HepG2 (cell line): ENCODE measurements at regions not wholly inside any gene's neighbourhood (a gene's known extent, or its start where the extent isn't known, plus 50 kb on each side); places are given as distances from the start of the nearest gene placed in this dataset.

ENCODE experiments used
- ATAC-seq: fragments of 200-7000 bp; cut with Tn5 transposase; 3 replicates; pipeline ENCODE4 v1.9.1; 2020; ENCODE audit warnings: mild to moderate bottlenecking, moderate library complexity
- BruUV-seq: library from RNA; stranded (reverse); fragments of 400-500 nt; replicated peaks from 2 replicates; lab custom pipeline; 2021; lab: Mats Ljungman, UMichigan
- CTCF ChIA-PET: fragments of 300-600 bp; formaldehyde crosslinking; extraction: SDS; loops from one replicate; lab custom pipeline; 2021; ENCODE audit warnings: low total read pairs, inconsistent platforms, low intra/inter-chr PET ratio; lab: Yijun Ruan, JAX
- POLR2A ChIA-PET: fragments of 350-600 bp; sonication (Branson Sonifier 250); formaldehyde crosslinking; loops from one replicate; lab custom pipeline; 2020; ENCODE audit warnings: antibody characterized with exemption, inconsistent platforms; lab: Yijun Ruan, JAX
- DNase-seq: peaks from one replicate; pipeline ENCODE4 v3.0.0-alpha.2; 2015; ENCODE audit warnings: low spot score
- FAIRE-seq: peaks from 3 replicates; lab custom pipeline; 2011; peaks lifted over from hg19 to GRCh38; lab: Jason Lieb, UNC
- H2AFZ ChIP-seq: one replicate; pipeline ENCODE4 v1.6.1; 2011; ENCODE audit warnings: low read length, inconsistent platforms
- H3K27ac ChIP-seq: fragments of 300-600 bp; 3 replicates; pipeline ENCODE4 v1.8.0; 2011; ENCODE audit warnings: mixed run types, mild to moderate bottlenecking, mixed read lengths, low read length, inconsistent platforms; ENCODE audit not compliant: insufficient read depth; ENCODE audit errors: extremely low read length
- H3K27me3 ChIP-seq, 2 experiments: fragments of 200-600 bp in 1 of 2; 2 replicates in 1 of 2; 3 replicates in 1 of 2; pipeline versions ENCODE4 v1.6.0 to v1.8.0; 2011; ENCODE audit warnings: low read length in 2 of 2, mild to moderate bottlenecking in 2 of 2, moderate library complexity in 2 of 2, inconsistent platforms in 1 of 2; ENCODE audit not compliant: insufficient read depth in 2 of 2, control insufficient read depth in 1 of 2
- H3K36me3 ChIP-seq, 2 experiments: fragments of 200-600 bp in 1 of 2; replicated peaks in 1 of 2; 2 replicates in 1 of 2; 3 replicates in 1 of 2; pipeline versions ENCODE4 v1.5.1 to v1.8.0; 2011; ENCODE audit warnings: low read length in 2 of 2, inconsistent platforms in 1 of 2; ENCODE audit not compliant: insufficient read depth in 2 of 2, control insufficient read depth in 1 of 2
- H3K4me1 ChIP-seq: 2 replicates; pipeline ENCODE4 v1.5.1; 2012; ENCODE audit warnings: low read length, inconsistent platforms; ENCODE audit not compliant: insufficient read depth
- H3K4me2 ChIP-seq: 2 replicates; pipeline ENCODE4 v1.6.0; 2011; ENCODE audit warnings: low read depth, low read length, inconsistent platforms
- H3K4me3 ChIP-seq, 3 experiments: fragments of 200-600 bp in 1 of 3; sonication (generic), shearing (Covaris generic) in 1 of 3; replicated peaks in 1 of 3; 2 replicates each; pipeline ENCODE4 v1.5.1; 2011 to 2016; ENCODE audit warnings: low read length in 3 of 3, inconsistent platforms in 2 of 3, low read depth in 2 of 3, mild to moderate bottlenecking in 2 of 3, control low read depth in 1 of 3, mixed read lengths in 1 of 3; ENCODE audit not compliant: insufficient read depth in 1 of 3
- H3K79me2 ChIP-seq: one replicate; pipeline ENCODE4 v1.6.1; 2011; ENCODE audit warnings: low read length, inconsistent platforms; ENCODE audit not compliant: insufficient read depth
- H3K9ac ChIP-seq: 2 replicates; pipeline ENCODE4 v1.6.0; 2011; ENCODE audit warnings: mild to moderate bottlenecking, low read depth, low read length, inconsistent platforms; ENCODE audit not compliant: insufficient read depth
- H3K9me3 ChIP-seq: 2 replicates; pipeline ENCODE4 v1.5.1; 2012; ENCODE audit warnings: mild to moderate bottlenecking, low read length
- H4K20me1 ChIP-seq: 2 replicates; pipeline ENCODE4 v1.6.0; 2011; ENCODE audit warnings: inconsistent platforms, mild to moderate bottlenecking, low read length, moderate library complexity; ENCODE audit not compliant: insufficient read depth
- ATF1 ChIP-seq: IDR thresholded peaks from 2 replicates; pipeline ENCODE4 v1.6.1; 2016; ENCODE audit warnings: mild to moderate bottlenecking, control low read depth
- EEA1 ChIP-seq: sonication (generic); formaldehyde crosslinking; IDR thresholded peaks from 2 replicates; pipeline ENCODE4 v1.5.1; 2020; ENCODE audit warnings: mild to moderate bottlenecking, missing genetic modification reagents, borderline replicate concordance
- HNF1B ChIP-seq: sonication (generic); formaldehyde crosslinking; IDR thresholded peaks from 2 replicates; pipeline ENCODE4 v1.5.1; 2020; ENCODE audit warnings: mild to moderate bottlenecking, moderate library complexity, missing genetic modification reagents
- IKZF4 ChIP-seq: sonication (generic); formaldehyde crosslinking; IDR thresholded peaks from 2 replicates; pipeline ENCODE4 v1.5.1; 2020; ENCODE audit warnings: borderline replicate concordance, mild to moderate bottlenecking, low read depth, missing genetic modification reagents; ENCODE audit errors: not compliant biosample characterization
- IRF1 ChIP-seq: sonication (generic); formaldehyde crosslinking; IDR thresholded peaks from 2 replicates; pipeline ENCODE4 v1.4.0; 2020; ENCODE audit warnings: low read depth, mild to moderate bottlenecking, missing genetic modification reagents
- PCBP1 ChIP-seq: fragments of 200-400 bp; formaldehyde crosslinking; IDR thresholded peaks from 2 replicates; pipeline ENCODE4 v1.6.1; 2017; ENCODE audit warnings: mild to moderate bottlenecking, low read depth, low read length, borderline replicate concordance
- PRDM10 ChIP-seq: sonication (generic); formaldehyde crosslinking; IDR thresholded peaks from 2 replicates; pipeline ENCODE4 v1.4.0; 2020; ENCODE audit warnings: low read depth, missing genetic modification reagents
- RARA ChIP-seq: IDR thresholded peaks from 2 replicates; pipeline ENCODE4 v1.6.1; 2016; ENCODE audit warnings: missing genetic modification reagents, missing compliant biosample characterization
- ZBTB2 ChIP-seq: sonication (generic); formaldehyde crosslinking; IDR thresholded peaks from 2 replicates; pipeline ENCODE4 v1.8.0; 2022; ENCODE audit warnings: low read depth, missing genetic modification reagents
- ZBTB34 ChIP-seq: sonication (generic); formaldehyde crosslinking; IDR thresholded peaks from 2 replicates; pipeline ENCODE4 v1.8.0; 2022; ENCODE audit warnings: mild to moderate bottlenecking, missing genetic modification reagents
- ZFP62 ChIP-seq: sonication (generic); formaldehyde crosslinking; IDR thresholded peaks from 2 replicates; pipeline ENCODE4 v1.4.0; 2020; ENCODE audit warnings: missing genetic modification reagents
- ZNF800 ChIP-seq: sonication (generic); formaldehyde crosslinking; IDR thresholded peaks from 2 replicates; pipeline ENCODE4 v1.4.0; 2020; ENCODE audit warnings: missing genetic modification reagents
- WGBS: methylation state at CpG from one replicate; pipeline ENCODE4 v1.1.6; 2017; ENCODE audit warnings: low lambda C conversion rate; 5-methylcytosine and 5-hydroxymethylcytosine counted together
- in situ Hi-C: cut with HindIII; loops from 2 replicates; pipeline ENCODE4 v1.10.0; 2017; ENCODE audit warnings: low pct_unique_long_range_greater_than_20kb; ENCODE audit not compliant: extremely low pct_ligation_motif_present
- intact Hi-C: fragments of 100-400 bp; cut with micrococcal nuclease; formaldehyde crosslinking; loops from one replicate; pipeline ENCODE4 v1.10.0; 2022; ENCODE audit not compliant: unreplicated experiment

GRCh38 chr3:135314237-135314636 lies 519.2 kb downstream of the EPHB1 start (continued):
- TF ChIP-seq ZBTB34 = no peak
- no peak for TF ChIP-seq PCBP1
- TF ChIP-seq PRDM10 (CRISPR knock-in tag) = no peak
- TF ChIP-seq ZFP62 (CRISPR knock-in tag) = no peak
- no peak for TF ChIP-seq ATF1 (CRISPR knock-in tag)
- no peak for TF ChIP-seq EEA1

- no peak for ATAC-seq
- H3K27me3 ChIP-seq = no peaks in the 10 kb centered on the region
- TF ChIP-seq RARA = no peak
- TF ChIP-seq IRF1 (CRISPR knock-in tag) = no peak
- no peak for TF ChIP-seq HNF1B (CRISPR knock-in tag)
- TF ChIP-seq ZNF800 (CRISPR knock-in tag) = no peak
- no peak for TF ChIP-seq IKZF4 (CRISPR knock-in tag)
- TF ChIP-seq ZBTB2 (CRISPR knock-in tag) = no peak
Measured at GRCh38 chr3:135324301-135324700, 529.2 kb downstream of the EPHB1 start.

More at GRCh38 chr3:135324301-135324700, 529.2 kb downstream of the EPHB1 start:
- H2AFZ ChIP-seq = no peak overlapping the region
- WGBS = 10% methylated on average over 5 of the region's 5 CpGs
- DNase-seq (no peak), FAIRE-seq (no peak)
- no peak overlapping the region for H3K4me2 ChIP-seq
- CTCF ChIA-PET = no interaction called here
- H3K9ac ChIP-seq = no peak overlapping the region
- H3K79me2 ChIP-seq = no peaks in the 10 kb centered on the region
- no peak overlapping the region for H3K27ac ChIP-seq
- no peak overlapping the region for H3K4me3 ChIP-seq
- H3K9me3 ChIP-seq = no peaks in the 10 kb centered on the region
- POLR2A ChIA-PET = no interaction called here
- intact Hi-C loops (no loop called here), in situ Hi-C loops (no loop called here)
- no peaks in the 10 kb centered on the region for H3K4me1 ChIP-seq
- H3K36me3 ChIP-seq = no peaks in the 10 kb centered on the region
- no peaks in the 10 kb centered on the region for H4K20me1 ChIP-seq
- BruUV-seq = no TSS peak
